ENCODE measurements at regions not wholly inside any gene's neighbourhood (a gene's known extent, or its start where the extent isn't known, plus 50 kb on each side); places are given as distances from the start of the nearest gene placed in this dataset.
"Not testable (repeated sequence)": the region's sequence is repeated elsewhere in the genome, so short reads cannot be mapped to it uniquely, and the experiment has no call there.

DNA sequence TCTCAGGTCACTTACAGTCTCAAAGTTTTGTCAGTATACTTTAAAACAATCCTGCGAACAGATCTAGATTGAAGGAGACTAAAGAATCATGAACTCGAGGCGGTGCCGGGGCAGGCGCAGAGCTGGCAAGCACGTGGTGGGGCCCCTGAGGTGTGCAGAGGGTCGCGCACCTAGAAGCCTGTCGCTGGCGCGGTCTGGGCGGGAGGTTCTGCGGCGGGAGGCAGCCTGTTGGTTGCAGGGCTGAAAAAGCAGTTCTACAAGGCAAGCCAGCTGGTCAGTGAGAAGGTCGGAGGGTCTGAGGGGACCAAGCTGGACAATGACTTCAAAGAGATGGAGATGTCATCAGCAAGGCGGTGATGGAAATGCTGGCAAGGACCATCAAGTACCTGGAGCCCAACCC is 147.0 kb downstream of the GOSR1 start:
- DNase-seq, result not testable (repeated sequence)

DNA sequence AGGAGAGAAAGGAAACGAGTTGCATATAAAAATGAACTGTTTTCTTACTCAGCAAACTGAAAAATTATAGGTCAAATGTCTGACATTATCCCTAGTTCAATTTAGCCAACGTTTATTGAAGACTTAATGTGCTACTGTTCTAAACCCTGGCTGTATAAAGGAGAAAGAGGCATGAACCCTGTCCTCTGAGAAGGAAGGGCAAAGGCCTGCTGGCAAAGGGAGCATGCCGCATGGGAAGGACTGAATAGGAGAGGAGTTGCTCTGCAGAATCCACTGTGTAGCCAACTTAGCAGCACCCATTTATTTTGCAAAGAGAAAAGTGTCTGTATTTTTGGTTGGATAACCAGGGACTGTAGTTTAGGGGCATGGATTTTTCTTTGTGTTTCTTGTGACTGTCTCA is 132.5 kb downstream of the GOSR1 start:
- not testable (repeated sequence) for DNase-seq

DNA sequence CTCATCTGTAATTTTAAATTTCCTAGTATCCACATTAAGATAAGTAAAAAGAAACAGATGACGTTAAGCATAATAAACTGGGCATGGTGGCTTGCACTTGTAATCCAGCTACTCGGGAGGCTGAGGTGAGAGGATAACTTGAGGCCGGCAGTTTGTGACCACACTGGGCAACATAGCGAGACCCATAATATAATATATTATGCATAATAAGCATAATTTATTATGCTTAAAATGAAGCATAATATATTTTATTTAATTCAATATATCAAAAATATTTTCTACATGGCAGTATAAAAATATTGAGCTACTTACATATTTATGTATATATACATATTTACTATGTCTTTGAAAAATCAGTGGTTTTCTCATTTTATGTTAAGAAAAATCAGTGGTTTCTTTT is 128.3 kb downstream of the GOSR1 start:
- DNase-seq, result no peak

DNA sequence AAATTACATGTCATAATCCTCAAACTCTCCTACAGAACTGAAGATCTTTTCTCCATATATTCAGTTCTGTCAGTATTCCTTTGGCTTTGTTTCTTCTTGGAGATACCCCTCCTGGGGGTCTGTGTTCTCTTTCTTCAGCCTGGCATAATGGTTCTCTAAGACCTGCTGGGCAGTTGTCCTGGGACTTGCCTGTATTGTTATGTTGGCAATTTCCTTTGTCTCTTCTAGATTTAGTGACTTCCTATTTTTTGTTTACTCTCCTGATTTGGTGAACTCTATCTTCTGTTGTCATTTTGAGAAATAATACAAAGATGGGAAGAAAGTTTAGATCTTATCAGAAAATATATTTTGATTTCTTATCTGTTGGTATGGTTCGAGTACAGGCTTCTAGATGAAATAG is 127.8 kb downstream of the GOSR1 start:
- DNase-seq, result no peak

DNA sequence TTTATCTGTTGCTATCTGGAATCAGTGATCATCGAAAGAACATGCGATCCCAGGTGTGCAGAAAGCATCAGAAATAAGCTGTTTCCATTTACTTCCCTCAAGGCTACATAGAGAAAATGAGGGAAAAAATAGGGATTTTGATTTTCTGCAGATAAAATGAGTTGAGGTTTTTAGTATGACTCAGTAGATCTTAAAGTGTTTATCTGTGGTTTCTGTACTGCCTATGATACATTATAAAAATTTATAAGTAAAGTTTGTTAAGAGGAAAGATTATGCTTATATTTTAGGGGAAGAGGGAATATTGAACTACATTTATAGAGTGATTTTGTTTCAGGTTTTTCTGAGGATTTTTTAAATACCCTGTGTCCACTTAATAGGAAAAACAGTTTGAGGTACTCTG is 125.2 kb downstream of the GOSR1 start:
- not testable (repeated sequence) for DNase-seq

DNA sequence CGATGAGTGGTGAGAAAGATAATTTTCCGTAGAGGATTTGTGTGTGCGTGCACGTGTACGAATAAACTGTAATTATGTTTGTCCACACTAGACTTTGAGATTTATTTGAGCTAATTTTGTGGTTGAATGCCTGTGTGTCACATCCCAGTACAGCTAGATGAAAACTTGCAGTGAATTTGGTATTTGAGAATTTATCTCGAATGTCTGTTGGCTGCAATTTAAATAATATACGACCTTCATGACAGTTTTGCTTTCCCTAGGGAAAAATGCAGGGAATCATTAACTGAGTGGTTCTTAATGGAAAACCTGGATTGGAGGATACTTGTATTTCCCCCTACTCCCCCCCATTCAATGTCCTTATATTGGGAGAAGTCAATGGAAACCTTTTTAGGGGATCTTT is 124.8 kb downstream of the GOSR1 start:
- DNase-seq, result not testable (repeated sequence)

DNA sequence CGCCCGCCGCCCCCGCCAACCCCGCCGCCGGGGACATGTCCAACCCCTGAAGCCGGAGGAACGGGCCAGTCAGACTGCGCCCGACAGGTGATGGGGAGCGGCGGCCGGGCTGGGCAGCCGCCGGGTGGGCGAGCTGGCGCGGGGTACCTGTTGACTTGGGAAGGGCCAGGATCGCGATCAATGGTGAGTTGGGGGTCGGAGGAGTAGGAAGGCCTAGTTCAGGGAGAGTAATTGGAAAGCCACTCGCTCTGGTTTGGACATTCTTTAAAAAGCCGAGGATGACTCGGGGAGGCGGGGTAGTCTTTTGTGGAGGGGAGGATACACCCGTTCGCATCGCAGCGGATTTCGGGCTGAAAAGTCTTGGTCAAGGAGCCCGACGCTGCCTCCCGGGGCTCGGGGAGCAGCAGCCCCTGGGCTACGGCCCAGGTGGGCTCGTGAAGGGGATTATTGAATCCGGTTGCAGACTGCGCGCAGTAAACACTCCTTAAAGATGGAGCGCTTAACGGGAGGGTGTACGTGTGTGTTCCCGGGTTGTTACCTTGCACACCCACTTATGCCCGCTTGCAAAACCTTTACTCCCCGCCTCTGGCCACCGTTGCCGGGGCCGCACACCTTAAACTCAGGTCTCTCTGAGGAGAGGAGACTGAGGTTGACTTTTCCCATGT is 123.8 kb downstream of the GOSR1 start:
- no peak for DNase-seq

DNA sequence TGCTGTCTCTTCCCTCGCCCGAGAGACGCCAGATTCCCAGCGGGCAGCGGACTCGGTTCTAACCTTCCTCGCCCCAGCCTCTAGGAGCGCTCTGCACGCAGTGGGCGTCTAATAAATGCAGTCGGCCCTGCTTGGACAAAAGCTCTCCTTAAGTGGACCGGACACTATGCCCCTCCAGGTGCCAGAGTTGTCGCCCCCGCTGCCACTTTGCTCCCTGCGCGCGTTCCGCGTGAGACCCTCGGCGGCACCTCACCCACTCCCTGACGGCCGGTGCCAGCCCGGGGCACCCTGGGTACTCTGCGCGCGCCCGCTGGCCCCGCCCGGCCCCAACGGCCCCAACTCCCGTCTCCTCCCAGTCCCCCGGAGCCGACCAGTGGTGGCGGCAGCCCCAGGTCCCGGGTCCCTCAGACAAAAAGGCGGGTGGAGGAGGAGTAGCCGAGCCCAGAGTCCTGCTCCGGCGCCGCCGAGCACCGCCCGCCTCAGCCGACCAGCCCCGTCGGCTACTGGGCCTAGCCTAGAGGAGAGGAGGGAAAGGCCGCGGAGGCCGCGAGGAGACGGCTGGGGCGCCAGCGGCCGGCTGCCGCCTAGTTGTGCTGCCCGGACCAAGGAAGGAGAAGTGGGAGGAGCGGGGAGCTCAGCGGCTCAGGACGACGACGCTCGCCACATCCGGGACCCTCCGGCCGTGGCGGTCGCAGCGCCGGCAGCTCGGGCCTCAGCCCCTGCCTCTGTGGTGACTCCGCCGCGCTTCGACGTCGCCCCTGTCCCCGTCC is 123.0 kb downstream of the GOSR1 start:
- peak; percentile 57 for DNase-seq

DNA sequence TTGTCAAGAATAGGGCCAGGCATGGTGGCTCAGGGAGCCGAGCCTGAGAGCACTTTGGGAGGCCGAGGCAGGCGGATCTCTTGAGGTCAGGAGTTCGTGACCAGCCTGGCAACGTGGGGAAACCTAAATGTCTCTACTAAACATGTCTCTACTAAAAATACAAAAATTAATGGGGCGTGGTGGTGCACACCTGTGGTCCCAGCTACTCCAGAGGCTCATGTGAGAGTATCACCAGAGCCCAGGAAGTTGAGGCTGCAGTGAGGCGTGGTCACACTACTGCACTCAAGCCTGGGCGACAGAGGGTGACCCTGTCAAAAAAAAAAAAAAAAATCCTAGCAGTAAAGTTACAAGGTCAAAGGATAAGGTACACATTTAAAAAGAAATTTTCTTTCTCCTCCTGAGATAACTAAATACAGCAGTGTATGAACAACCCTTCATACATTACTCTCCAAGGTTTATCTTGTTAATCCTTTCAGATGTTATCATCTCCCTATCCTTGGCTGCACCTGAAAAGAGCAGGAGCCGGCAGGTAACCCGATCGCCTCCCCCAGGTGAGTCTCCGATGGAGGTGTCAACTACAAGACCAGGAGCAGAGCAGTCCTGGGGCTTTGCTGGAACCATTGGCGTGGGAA is 122.3 kb downstream of the GOSR1 start:
- no peak for DNase-seq

DNA sequence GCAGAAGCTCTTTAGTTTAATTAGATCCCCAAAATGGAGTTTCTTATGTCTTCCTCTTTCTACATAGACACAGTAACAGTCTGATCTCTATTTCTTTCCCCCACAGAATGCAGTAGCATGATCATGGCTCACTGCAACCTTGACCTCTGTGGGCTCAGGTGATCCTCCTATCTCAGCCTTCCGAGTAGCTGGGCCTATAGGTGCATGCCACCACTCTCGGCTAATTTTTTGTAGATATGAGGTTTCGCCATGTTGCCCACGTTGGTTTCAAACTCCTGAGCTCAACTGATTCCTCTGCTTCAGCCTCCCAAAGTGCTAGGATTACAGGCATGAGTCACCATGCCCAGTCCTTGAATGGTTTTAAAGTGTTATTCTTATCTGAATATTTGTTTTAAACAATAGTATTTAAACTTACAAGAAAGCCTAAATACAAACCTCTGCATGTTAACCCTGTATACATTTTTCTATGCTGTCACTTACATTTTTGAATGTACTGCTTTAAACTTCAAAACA is 120.6 kb downstream of the GOSR1 start:
- DNase-seq, result no peak

DNA sequence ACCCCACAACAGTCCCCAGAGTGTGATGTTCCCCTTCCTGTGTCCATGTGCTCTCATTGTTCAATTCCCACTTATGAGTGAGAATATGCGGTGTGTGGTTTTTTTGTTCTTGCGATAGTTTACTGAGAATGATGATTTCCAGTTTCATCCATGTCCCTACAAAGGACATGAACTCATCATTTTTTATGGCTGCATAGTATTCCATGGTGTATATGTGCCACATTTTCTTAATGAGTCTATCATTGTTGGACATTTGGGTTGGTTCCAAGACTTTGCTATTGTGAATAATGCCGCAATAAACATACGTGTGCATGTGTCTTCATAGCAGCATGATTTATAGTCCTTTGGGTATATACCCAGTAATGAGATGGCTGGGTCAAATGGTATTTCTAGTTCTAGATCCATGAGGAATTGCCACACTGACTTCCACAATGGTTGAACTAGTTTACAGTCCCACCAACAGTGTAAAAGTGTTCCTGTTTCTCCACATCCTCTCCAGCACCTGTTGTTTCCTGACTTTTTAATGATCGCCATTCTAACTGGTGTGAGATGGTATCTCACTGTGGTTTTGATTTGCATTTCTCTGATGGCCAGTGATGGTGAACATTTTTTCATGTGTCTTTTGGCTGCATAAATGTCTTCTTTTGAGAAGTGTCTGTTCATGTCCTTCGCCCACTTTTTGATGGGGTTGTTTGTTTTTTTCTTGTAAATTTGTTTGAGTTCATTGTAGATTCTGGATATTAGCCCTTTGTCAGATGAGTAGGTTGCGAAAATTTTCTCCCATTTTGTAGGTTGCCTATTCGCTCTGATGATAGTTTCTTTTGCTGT is 120.0 kb downstream of the GOSR1 start:
- DNase-seq, result not testable (repeated sequence)

DNA sequence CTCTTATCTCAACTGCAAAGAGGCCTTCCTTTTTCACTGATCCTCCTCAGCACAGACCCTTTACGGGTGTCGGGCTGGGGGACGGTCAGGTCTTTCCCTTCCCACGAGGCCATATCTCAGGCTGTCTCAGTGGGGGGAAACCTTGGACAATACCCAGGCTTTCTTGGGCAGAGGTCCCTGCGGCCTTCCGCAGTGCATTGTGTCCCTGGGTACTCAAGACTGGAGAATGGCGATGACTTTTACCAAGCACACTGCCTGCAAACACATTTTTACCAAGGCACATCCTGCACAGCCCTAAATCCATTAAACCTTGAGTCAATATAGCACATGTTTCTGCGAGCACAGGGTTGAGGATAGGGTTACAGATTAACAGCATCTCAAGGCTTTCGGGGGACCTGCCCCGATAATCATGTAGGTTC is 117.8 kb downstream of the GOSR1 start:
- DNase-seq, result not testable (repeated sequence)

DNA sequence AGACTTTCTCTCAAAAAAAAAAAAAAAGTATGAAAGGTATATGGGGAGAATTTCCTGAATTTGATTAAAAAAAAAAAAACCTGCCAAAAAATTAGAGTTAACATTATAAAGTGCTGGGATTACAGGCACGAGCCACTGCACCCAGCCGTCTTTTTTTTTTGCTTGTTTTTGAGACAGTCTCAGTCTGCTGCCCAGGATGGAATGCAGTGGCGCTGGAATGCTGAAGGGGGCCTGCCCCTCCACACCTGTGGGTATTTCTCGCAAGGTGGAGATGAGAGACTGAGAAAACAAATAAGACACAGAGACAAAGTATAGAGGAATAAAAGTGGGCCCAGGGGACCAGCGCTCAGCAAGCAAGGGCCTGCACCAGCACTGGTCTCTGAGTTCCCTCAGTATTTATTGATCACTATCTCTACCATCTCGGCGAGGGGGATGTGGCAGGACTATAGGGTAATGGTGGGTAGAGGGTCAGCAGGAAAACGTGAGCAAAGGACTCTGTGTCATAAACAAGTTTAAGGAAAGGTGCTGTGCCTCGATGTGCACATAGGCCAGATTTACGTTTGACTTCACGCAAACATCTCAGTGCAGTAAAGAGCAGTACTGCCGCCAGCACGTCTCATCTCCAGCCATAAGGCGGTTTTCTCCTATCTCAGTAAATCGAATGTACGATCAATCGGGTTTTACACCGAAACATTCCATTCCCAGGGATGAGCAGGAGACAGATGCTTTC is 117.2 kb downstream of the GOSR1 start:
- no peak for DNase-seq

DNA sequence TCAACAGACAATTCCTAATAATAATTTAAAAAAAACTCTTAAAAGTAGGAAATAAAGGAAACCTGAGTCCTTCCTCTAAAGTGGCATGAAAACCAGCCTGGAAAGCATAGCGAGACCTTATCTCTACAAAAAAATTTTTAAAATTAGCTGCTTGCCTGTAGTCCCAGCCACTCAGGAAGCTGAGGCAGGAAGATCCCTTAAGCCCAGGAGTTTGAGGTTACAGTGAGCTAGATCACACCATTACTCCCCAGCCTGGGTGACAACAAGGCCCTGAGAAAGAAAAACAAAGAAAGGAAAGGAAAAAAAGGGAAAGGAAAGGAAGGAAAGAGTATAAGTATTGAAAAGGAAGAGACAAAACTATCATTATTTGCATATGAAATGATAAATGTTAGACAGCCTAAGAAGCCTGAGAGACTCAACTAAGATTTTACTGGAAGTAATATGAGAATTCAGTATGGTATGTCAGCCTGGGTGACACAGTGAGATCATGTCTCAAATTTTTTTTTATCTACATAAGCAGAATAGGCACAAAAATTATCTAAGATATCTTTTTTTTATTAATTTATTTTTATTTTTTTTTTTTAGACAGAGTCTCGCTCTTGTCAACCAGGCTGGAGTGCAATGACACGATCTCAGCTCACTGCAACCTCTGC is 113.0 kb downstream of the GOSR1 start:
- no peak for DNase-seq

DNA sequence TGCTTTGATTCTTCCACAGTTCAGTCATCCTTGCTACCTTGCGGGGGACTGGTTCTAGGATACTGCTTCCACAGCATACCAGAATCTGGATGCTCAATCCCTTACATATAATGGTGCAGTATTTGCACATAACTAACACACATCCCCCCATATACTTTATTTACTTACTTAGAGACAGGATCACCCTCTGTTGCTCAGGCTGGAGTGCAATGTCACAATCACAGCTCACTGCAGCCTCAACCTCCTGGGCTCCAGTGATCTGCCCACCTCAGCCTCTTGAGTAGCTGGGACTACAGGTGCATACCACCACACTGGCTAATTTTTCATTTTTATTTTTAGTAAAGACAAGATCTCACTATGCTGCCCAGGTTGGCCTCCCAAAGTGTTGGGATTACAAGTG is 112.2 kb downstream of the GOSR1 start:
- DNase-seq, result no peak

DNA sequence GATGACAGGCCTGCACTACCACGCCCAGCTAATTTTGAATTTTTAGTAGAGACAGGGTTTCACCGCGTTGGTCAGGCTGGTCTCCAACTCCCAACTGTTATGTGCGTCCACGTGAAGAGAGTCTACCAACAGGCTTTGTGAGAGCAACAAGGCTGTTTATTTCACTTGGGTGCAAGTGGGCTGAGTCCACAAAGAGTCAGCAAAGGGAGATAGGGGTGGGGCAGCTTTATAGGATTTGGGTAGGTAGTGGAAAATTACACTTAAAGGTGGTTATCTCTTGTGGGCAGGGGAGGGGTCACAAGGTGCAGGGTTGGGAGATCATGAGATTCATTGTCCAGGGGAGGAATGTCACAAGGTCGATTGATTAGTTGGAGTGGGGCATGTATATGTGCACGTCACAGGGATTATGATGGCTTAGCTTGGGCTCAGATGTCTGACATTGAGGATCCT is 111.6 kb downstream of the GOSR1 start:
- DNase-seq, result no peak

DNA sequence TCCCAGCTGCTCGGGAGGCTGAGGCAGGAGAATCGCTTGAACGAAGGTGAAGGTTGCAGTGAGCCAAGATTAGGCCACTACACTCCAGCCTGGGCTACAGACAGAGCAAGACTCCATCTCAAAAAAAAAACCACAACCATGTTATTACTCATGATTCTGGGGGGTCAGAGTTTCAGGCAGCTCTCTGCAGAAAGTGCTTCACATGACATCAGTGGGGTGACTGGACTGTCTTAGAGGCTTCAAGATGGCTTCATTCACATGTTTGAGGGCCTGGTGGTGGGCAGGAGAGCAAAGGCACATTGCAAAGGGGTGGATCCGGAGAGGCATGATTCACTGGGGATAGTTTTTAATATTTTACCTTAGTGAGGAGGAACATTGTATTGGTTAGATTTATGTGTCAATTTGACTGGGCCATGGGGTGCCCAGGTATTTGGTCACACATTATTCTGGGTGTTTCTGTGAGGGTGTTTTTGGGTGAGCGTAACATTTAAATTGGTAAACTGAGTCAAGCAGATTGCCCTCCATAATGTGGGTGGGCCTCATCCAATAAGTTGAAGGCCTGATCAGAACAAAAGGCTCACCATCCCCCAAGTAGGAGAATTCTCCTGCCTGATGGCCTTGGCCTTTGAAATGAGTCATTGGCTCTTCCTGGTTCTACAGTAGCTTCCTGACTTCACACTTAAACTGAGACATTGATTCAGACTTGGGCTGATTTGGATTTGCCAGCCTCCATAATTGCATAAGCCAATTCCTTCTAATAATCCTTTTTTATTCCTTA is 109.8 kb downstream of the GOSR1 start:
- DNase-seq, result no peak

DNA sequence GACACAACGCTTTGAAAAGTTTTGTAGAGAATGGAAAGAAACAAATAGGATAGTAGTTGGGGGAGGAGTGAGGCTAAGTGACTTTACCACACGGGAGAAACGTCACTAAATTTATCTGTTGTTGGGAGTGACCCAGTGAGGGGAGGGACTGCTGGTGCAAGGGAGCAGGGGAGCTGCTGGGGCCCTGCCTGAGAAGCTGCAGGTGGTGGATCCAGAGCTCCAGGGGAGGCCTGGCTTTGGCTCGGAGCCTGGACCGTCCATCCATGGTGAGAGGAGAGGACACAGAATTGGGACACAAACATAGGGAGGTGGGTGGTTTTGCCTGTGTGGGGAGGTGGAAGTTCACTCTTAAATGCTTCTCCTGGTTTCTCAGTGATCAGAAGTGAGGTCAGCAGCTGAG is 107.6 kb downstream of the GOSR1 start:
- DNase-seq, result no peak

DNA sequence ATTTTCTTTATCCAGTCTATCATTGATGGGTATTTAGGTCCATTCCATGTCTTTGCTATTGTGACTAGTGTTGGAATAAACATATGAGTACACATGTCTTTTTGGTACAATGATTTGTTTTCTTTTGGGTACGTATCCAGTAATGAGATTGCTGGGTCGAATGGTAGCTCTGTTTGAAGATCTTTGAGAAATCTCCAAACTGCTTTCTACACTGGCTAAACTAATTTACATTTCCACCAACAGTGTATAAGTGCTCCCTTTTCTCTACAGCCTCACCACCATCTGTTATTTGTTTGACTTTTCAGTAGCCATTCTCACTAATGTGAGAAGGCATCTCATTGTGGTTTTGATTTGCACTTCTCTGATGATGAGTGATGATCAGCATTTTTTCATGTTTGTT is 103.7 kb downstream of the GOSR1 start:
- DNase-seq, result no peak

DNA sequence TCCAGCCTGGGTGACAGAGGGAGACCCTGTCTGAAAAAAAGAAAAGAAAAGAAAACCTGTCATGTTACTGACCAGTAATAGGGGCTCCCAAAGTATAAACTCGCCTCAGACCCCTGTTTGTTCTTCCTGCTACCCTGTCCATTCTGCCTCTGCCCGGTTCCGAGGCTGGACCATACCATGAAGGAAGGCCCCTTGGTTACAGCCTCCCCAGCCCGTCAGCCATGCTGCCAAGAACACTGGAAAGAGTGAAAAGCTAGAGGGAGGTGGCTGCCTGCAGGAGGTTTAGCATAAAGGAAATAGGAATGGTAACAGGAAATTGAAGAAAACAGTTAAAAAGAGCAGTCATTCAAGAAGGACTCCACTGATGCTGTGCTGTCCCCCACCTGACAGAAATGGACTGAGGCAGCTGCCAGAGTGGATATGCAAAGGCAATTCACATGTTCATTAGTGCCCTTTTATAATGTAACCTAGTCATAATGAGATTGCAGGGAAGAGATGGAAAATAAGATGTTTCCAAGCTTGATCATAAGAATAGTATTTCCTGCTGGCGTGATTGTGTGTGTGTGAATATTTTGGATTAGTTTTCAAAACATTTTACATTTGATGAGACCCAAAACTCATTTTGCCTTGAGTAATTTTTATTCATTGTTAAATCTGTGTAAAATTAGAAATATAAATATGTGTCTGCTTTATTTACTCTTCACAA is 102.6 kb downstream of the GOSR1 start:
- no peak for DNase-seq

Data from CD4-positive, alpha-beta T cell treated with Interleukin-15 for 1 hour (primary cell).